Keratinocyte (primary cell): ENCODE measurements at regions not wholly inside any gene's neighbourhood (a gene's known extent, or its start where the extent isn't known, plus 50 kb on each side); places are given as distances from the start of the nearest gene placed in this dataset.

ENCODE experiments used
- CTCF ChIP-seq, 3 experiments: IDR thresholded peaks in 1 of 3; conservative IDR thresholded peaks in 1 of 3; optimal IDR thresholded peaks in 1 of 3; 2 replicates in 2 of 3; 3 replicates in 1 of 3; pipeline versions ENCODE3 to v1.5.1; 2011; ENCODE audit warnings: low read length in 3 of 3, mild to moderate bottlenecking in 3 of 3, moderate library complexity in 2 of 3, control low read depth in 1 of 3, inconsistent platforms in 1 of 3; ENCODE audit not compliant: insufficient read depth in 2 of 3; ENCODE audit errors: extremely low read depth in 1 of 3
- EZH2 ChIP-seq: IDR thresholded peaks from one replicate; pipeline ENCODE4 v1.6.1; 2012; ENCODE audit warnings: inconsistent platforms, mild to moderate bottlenecking, low read length, moderate library complexity

GRCh38 chr9:104304925-104305324 lies 199.1 kb upstream of the OR13F1 start:
- TF ChIP-seq CTCF (optimal IDR thresholded peaks at IDR 0.05 in 1 of 3, IDR thresholded peaks at IDR 0.05 in 1 of 3, conservative IDR thresholded peaks at IDR 0.05 in 1 of 3; ENCODE audit: extremely low read depth in 1 of 3, insufficient read depth in 2 of 3, low read length in 3 of 3) = no peak
- TF ChIP-seq EZH2 = no peak
